Sigmoid colon (tissue), 6 donors: ENCODE measurements at regions not wholly inside any gene's neighbourhood (a gene's known extent, or its start where the extent isn't known, plus 50 kb on each side); places are given as distances from the start of the nearest gene placed in this dataset.
"Not testable (repeated sequence)": the region's sequence is repeated elsewhere in the genome, so short reads cannot be mapped to it uniquely, and the experiment has no call there.

ENCODE experiments used
- DNase-seq: peaks from one replicate; pipeline ENCODE4 v3.0.0-alpha.2; 2019
- H3K27ac ChIP-seq, 4 donors: fragments of 200-600 bp; sonication (generic); one replicate each; pipeline ENCODE4 v1.5.1; 2016 to 2019; ENCODE audit warnings: mild to moderate bottlenecking in 1 of 4
- H3K27me3 ChIP-seq, 3 donors: fragments of 200-600 bp; sonication (generic); one replicate each; pipeline ENCODE4 v1.5.1; 2019; ENCODE audit warnings: mild to moderate bottlenecking in 1 of 3
- H3K36me3 ChIP-seq, 4 donors: fragments of 200-600 bp; sonication (generic); one replicate each; pipeline ENCODE4 v1.5.1; 2016 to 2019
- H3K4me1 ChIP-seq, 4 donors: fragments of 200-600 bp; sonication (generic); one replicate each; pipeline ENCODE4 v1.5.1; 2017 to 2019
- H3K4me3 ChIP-seq, 4 donors: fragments of 200-600 bp; sonication (generic); one replicate each; pipeline ENCODE4 v1.5.1; 2017 to 2019; ENCODE audit warnings: mild to moderate bottlenecking in 2 of 4, moderate library complexity in 1 of 4
- H3K9me3 ChIP-seq, 4 donors: fragments of 200-600 bp in 3 of 4; sonication (generic) in 3 of 4; one replicate each; pipeline versions ENCODE4 v1.5.1 to v1.6.1; 2013 to 2019
- CTCF ChIP-seq, 4 experiments: fragments of 450-650 bp in 3 of 4; fragments of 200-600 bp in 1 of 4; IDR thresholded peaks; one replicate each; pipeline ENCODE4 v1.5.1; 2016 to 2019; ENCODE audit warnings: antibody characterized with exemption in 4 of 4, mild to moderate bottlenecking in 3 of 4, moderate library complexity in 2 of 4
- EP300 ChIP-seq, 4 donors: sonication (generic); formaldehyde crosslinking; IDR thresholded peaks; one replicate each; pipeline ENCODE4 v1.6.1; 2017; ENCODE audit warnings: antibody characterized with exemption in 4 of 4
- POLR2A ChIP-seq, 2 donors: fragments of 450-650 bp; IDR thresholded peaks; one replicate each; pipeline ENCODE4 v1.6.1; 2016; ENCODE audit warnings: antibody characterized with exemption in 2 of 2, mild to moderate bottlenecking in 2 of 2, moderate library complexity in 2 of 2
- POLR2AphosphoS5 ChIP-seq, 4 donors: sonication (generic); formaldehyde crosslinking; IDR thresholded peaks; one replicate each; pipeline ENCODE4 v1.6.1; 2017; ENCODE audit warnings: antibody characterized with exemption in 4 of 4
- WGBS, 2 donors: extraction: QIAGEN DNeasy Blood & Tissue Kit; methylation state at CpG; one replicate each; pipeline ENCODE4 v1.1.7; 2013; 5-methylcytosine and 5-hydroxymethylcytosine counted together
- intact Hi-C: fragments of 100-400 bp; cut with DNase I; formaldehyde crosslinking; loops from one replicate; pipeline ENCODE4 v1.15.1; 2023
- donor health status: healthy with polysubstance abuse.
- donor health status: healthy.

- DNase-seq = no peak
- Histone ChIP-seq H3K36me3 (no peaks in the 10 kb centered on the region), H3K27ac (no peak overlapping the region), H3K4me3 (no peak overlapping the region), H3K27me3 (no peaks in the 10 kb centered on the region), H3K4me1 (no peaks in the 10 kb centered on the region), H3K9me3 (no peaks in the 10 kb centered on the region)
- no peak for TF ChIP-seq CTCF (IDR thresholded peaks at IDR 0.05)
- TF ChIP-seq POLR2A (IDR thresholded peaks at IDR 0.05) = no peak
- no peak for TF ChIP-seq POLR2AphosphoS5 (IDR thresholded peaks at IDR 0.05)
- TF ChIP-seq EP300 (IDR thresholded peaks at IDR 0.05) = no peak
- intact Hi-C loops = no loop called here
- WGBS, 2 donors = 55 to 75% methylated on average over 2 of the region's 2 CpGs
Observed at GRCh38 chr6:112415366-112415765, 68.2 kb downstream of the RFPL4B start.

- no peak for DNase-seq
- TF ChIP-seq POLR2AphosphoS5 (IDR thresholded peaks at IDR 0.05) = no peak
- no peak for TF ChIP-seq POLR2A (IDR thresholded peaks at IDR 0.05)
- TF ChIP-seq EP300 (IDR thresholded peaks at IDR 0.05) = no peak
- TF ChIP-seq CTCF (IDR thresholded peaks at IDR 0.05) = no peak
- intact Hi-C loops = no loop called here
Observed at GRCh38 chr6:112416866-112417265, 69.7 kb downstream of the RFPL4B start.

GRCh38 chr6:112427011-112427410 lies 79.9 kb downstream of the RFPL4B start:
- H3K9me3 ChIP-seq, H3K36me3 ChIP-seq, H3K27ac ChIP-seq, DNase-seq, intact Hi-C loops, H3K4me1 ChIP-seq, H3K4me3 ChIP-seq, H3K27me3 ChIP-seq: not testable (repeated sequence)
- whole genome bisulfite sequencing, 2 donors = 83 to 94% methylated on average over 4 of the region's 4 CpGs

More at GRCh38 chr6:112416866-112417265, 69.7 kb downstream of the RFPL4B start:
- Histone ChIP-seq H3K36me3 (no peaks in the 10 kb centered on the region), H3K27ac (no peak overlapping the region), H3K9me3 (peaks cover 0 to 3% (median 0%) of the 10 kb centered on the region in 4 donors), H3K4me3 (no peak overlapping the region), H3K4me1 (no peaks in the 10 kb centered on the region), H3K27me3 (no peaks in the 10 kb centered on the region)
- 76 to 78% methylated on average over 4 of the region's 4 CpGs for WGBS, 2 donors

GRCh38 chr6:112427499-112427898 lies 80.4 kb downstream of the RFPL4B start:
- no peaks in the 10 kb centered on the region for H3K4me1 ChIP-seq
- H3K27ac ChIP-seq = no peak overlapping the region
- DNase-seq = no peak
- no peaks in the 10 kb centered on the region for H3K9me3 ChIP-seq
- intact Hi-C loops = no loop called here
- no peaks in the 10 kb centered on the region for H3K36me3 ChIP-seq
- no peak overlapping the region for H3K4me3 ChIP-seq
- TF ChIP-seq POLR2AphosphoS5 (IDR thresholded peaks at IDR 0.05) (no peak), EP300 (IDR thresholded peaks at IDR 0.05) (no peak), POLR2A (IDR thresholded peaks at IDR 0.05) (no peak), CTCF (IDR thresholded peaks at IDR 0.05) (no peak)
- no peaks in the 10 kb centered on the region for H3K27me3 ChIP-seq

GRCh38 chr6:112428477-112428876 lies 81.3 kb downstream of the RFPL4B start:
- Histone ChIP-seq H3K4me3 (no peak overlapping the region), H3K4me1 (no peaks in the 10 kb centered on the region), H3K27me3 (no peaks in the 10 kb centered on the region), H3K9me3 (no peaks in the 10 kb centered on the region), H3K27ac (no peak overlapping the region), H3K36me3 (no peaks in the 10 kb centered on the region)
- intact Hi-C loops = no loop called here
- 62 to 76% methylated on average over 2 of the region's 2 CpGs for WGBS, 2 donors
- TF ChIP-seq POLR2A (IDR thresholded peaks at IDR 0.05) (no peak), CTCF (IDR thresholded peaks at IDR 0.05) (no peak), POLR2AphosphoS5 (IDR thresholded peaks at IDR 0.05) (no peak), EP300 (IDR thresholded peaks at IDR 0.05) (no peak)
- DNase-seq = no peak
